Fibroblast of lung (primary cell): ENCODE measurements at regions not wholly inside any gene's neighbourhood (a gene's known extent, or its start where the extent isn't known, plus 50 kb on each side); places are given as distances from the start of the nearest gene placed in this dataset.

Experiments used
- EZH2 ChIP-seq: IDR thresholded peaks from 2 replicates; pipeline ENCODE4 v1.5.1; 2012; ENCODE audit warnings: low read length, control low read depth, mild to moderate bottlenecking; ENCODE audit errors: missing control alignments
- TF ChIP-seq, protein P1 (sequence below), 2 donors: IDR thresholded peaks in 1 of 2; conservative IDR thresholded peaks in 1 of 2; 1 replicate in 1 of 2; 2 replicates in 1 of 2; pipeline ENCODE4 v1.5.1; 2011 to 2012; ENCODE audit warnings: low read length in 2 of 2, control low read depth in 1 of 2, inconsistent platforms in 1 of 2, low read depth in 1 of 2, mild to moderate bottlenecking in 1 of 2

DNA sequence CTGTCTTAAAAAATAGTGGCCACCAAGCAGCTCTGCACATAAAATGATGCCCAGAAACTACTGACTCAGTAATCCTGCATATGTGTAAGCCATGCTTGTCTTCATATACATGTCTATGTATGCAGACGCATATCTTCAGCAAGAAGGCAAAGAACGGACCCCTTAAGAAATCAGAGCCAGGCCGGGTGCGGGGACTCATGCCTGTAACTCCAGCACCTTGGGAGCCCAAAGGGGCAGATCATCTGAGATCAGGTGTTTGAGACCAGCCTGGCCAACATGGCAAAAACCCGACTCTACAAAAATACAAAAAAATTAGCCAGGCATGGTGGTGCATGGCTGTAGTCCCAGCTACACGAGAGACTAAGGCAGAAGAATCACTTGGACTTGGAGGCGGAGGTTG, 295.0 kb downstream of the TCERG1L start:
- TF ChIP-seq, protein P1, sequence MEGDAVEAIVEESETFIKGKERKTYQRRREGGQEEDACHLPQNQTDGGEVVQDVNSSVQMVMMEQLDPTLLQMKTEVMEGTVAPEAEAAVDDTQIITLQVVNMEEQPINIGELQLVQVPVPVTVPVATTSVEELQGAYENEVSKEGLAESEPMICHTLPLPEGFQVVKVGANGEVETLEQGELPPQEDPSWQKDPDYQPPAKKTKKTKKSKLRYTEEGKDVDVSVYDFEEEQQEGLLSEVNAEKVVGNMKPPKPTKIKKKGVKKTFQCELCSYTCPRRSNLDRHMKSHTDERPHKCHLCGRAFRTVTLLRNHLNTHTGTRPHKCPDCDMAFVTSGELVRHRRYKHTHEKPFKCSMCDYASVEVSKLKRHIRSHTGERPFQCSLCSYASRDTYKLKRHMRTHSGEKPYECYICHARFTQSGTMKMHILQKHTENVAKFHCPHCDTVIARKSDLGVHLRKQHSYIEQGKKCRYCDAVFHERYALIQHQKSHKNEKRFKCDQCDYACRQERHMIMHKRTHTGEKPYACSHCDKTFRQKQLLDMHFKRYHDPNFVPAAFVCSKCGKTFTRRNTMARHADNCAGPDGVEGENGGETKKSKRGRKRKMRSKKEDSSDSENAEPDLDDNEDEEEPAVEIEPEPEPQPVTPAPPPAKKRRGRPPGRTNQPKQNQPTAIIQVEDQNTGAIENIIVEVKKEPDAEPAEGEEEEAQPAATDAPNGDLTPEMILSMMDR (conservative IDR thresholded peaks at IDR 0.05 in 1 of 2, IDR thresholded peaks at IDR 0.05 in 1 of 2; ENCODE audit: low read depth in 1 of 2, low read length in 2 of 2) = no peak
- no peak for TF ChIP-seq EZH2
